ENCODE measurements at regions not wholly inside any gene's neighbourhood (a gene's known extent, or its start where the extent isn't known, plus 50 kb on each side); places are given as distances from the start of the nearest gene placed in this dataset.
"Not testable (repeated sequence)": the region's sequence is repeated elsewhere in the genome, so short reads cannot be mapped to it uniquely, and the experiment has no call there.

GRCh38 chr1:101142244-101142643 lies 94.6 kb upstream of the S1PR1 start:
- Mint-ChIP-seq H3K4me3 (no peak overlapping the region), H3K9me3 (peaks cover 2% of the 10 kb centered on the region), H3K36me3 (ENCODE audit: low read depth) (no peaks in the 10 kb centered on the region), H3K27ac (no peak overlapping the region), H3K4me1 (ENCODE audit: low read depth) (peaks cover 52% of the 10 kb centered on the region), H3K27me3 (no peaks in the 10 kb centered on the region)
- DNase-seq: no peak

GRCh38 chr1:101141376-101141775 lies 95.4 kb upstream of the S1PR1 start:
- Mint-ChIP-seq H3K27ac (no peak overlapping the region), H3K27me3 (no peaks in the 10 kb centered on the region), H3K9me3 (peaks cover 2% of the 10 kb centered on the region), H3K36me3 (ENCODE audit: low read depth) (no peaks in the 10 kb centered on the region), H3K4me1 (ENCODE audit: low read depth) (peaks cover 61% of the 10 kb centered on the region), H3K4me3 (no peak overlapping the region)
- no peak for DNase-seq

- H3K9me3 Mint-ChIP-seq: peaks cover 2% of the 10 kb centered on the region
- H3K4me1 Mint-ChIP-seq (ENCODE audit: low read depth): peaks cover 63% of the 10 kb centered on the region
- peak overlapping the region; percentile 42 for H3K27ac Mint-ChIP-seq
- H3K4me3 Mint-ChIP-seq: no peak overlapping the region
- no peaks in the 10 kb centered on the region for H3K36me3 Mint-ChIP-seq (ENCODE audit: low read depth)
- no peaks in the 10 kb centered on the region for H3K27me3 Mint-ChIP-seq
- no peak for DNase-seq
These were observed 96.7 kb upstream of the S1PR1 start for GRCh38 chr1:101139821-101140718.

GRCh38 chr1:101139130-101139529 lies 97.7 kb upstream of the S1PR1 start:
- no peak overlapping the region for H3K4me3 Mint-ChIP-seq
- peaks cover 2% of the 10 kb centered on the region for H3K9me3 Mint-ChIP-seq
- no peak for DNase-seq
- H3K27me3 Mint-ChIP-seq: no peaks in the 10 kb centered on the region
- H3K4me1 Mint-ChIP-seq (ENCODE audit: low read depth): peaks cover 66% of the 10 kb centered on the region
- no peaks in the 10 kb centered on the region for H3K36me3 Mint-ChIP-seq (ENCODE audit: low read depth)
- no peak overlapping the region for H3K27ac Mint-ChIP-seq

- no peak for DNase-seq
- no peaks in the 10 kb centered on the region for H3K36me3 Mint-ChIP-seq (ENCODE audit: low read depth)
- no peaks in the 10 kb centered on the region for H3K9me3 Mint-ChIP-seq
- no peaks in the 10 kb centered on the region for H3K27me3 Mint-ChIP-seq
- peaks cover 69% of the 10 kb centered on the region for H3K4me1 Mint-ChIP-seq (ENCODE audit: low read depth)
- peak overlapping the region; percentile 87 for H3K27ac Mint-ChIP-seq
- H3K4me3 Mint-ChIP-seq: peak overlapping the region; percentile 16
These were observed 99.4 kb upstream of the S1PR1 start for GRCh38 chr1:101137144-101138126.

GRCh38 chr1:101136739-101137138 lies 100.1 kb upstream of the S1PR1 start:
- no peaks in the 10 kb centered on the region for H3K27me3 Mint-ChIP-seq
- H3K4me3 Mint-ChIP-seq: peak overlapping the region; percentile 15
- no peak for DNase-seq
- peak overlapping the region; percentile 87 for H3K27ac Mint-ChIP-seq
- peaks cover 72% of the 10 kb centered on the region for H3K4me1 Mint-ChIP-seq (ENCODE audit: low read depth)
- H3K9me3 Mint-ChIP-seq: no peaks in the 10 kb centered on the region
- H3K36me3 Mint-ChIP-seq (ENCODE audit: low read depth): no peaks in the 10 kb centered on the region

GRCh38 chr1:101136271-101136670 lies 100.5 kb upstream of the S1PR1 start:
- no peak for DNase-seq
- H3K4me1 Mint-ChIP-seq (ENCODE audit: low read depth): peaks cover 77% of the 10 kb centered on the region
- H3K36me3 Mint-ChIP-seq (ENCODE audit: low read depth): no peaks in the 10 kb centered on the region
- H3K27me3 Mint-ChIP-seq: no peaks in the 10 kb centered on the region
- H3K4me3 Mint-ChIP-seq: peak overlapping the region; percentile 1
- no peaks in the 10 kb centered on the region for H3K9me3 Mint-ChIP-seq
- peak overlapping the region; percentile 87 for H3K27ac Mint-ChIP-seq

- no peak overlapping the region for H3K4me3 Mint-ChIP-seq
- DNase-seq: no peak
- H3K9me3 Mint-ChIP-seq: no peaks in the 10 kb centered on the region
- H3K4me1 Mint-ChIP-seq (ENCODE audit: low read depth): peaks cover 84% of the 10 kb centered on the region
- no peaks in the 10 kb centered on the region for H3K36me3 Mint-ChIP-seq (ENCODE audit: low read depth)
- H3K27ac Mint-ChIP-seq: peak overlapping the region; percentile 56
- no peaks in the 10 kb centered on the region for H3K27me3 Mint-ChIP-seq
These were observed 101.3 kb upstream of the S1PR1 start for GRCh38 chr1:101135526-101135925.

- peaks cover 77% of the 10 kb centered on the region for H3K4me1 Mint-ChIP-seq (ENCODE audit: low read depth)
- no peaks in the 10 kb centered on the region for H3K36me3 Mint-ChIP-seq (ENCODE audit: low read depth)
- H3K4me3 Mint-ChIP-seq: no peak overlapping the region
- DNase-seq: no peak
- H3K27ac Mint-ChIP-seq: no peak overlapping the region
- no peaks in the 10 kb centered on the region for H3K9me3 Mint-ChIP-seq
- no peaks in the 10 kb centered on the region for H3K27me3 Mint-ChIP-seq
These were observed 105.5 kb upstream of the S1PR1 start for GRCh38 chr1:101131239-101131843.

- Mint-ChIP-seq H3K36me3 (ENCODE audit: low read depth) (no peaks in the 10 kb centered on the region), H3K27me3 (no peaks in the 10 kb centered on the region), H3K27ac (no peak overlapping the region), H3K9me3 (no peaks in the 10 kb centered on the region), H3K4me1 (ENCODE audit: low read depth) (peaks cover 70% of the 10 kb centered on the region), H3K4me3 (no peak overlapping the region)
- DNase-seq: no peak
These were observed 105.1 kb upstream of the DPH5 start for GRCh38 chr1:101130673-101131072.

GRCh38 chr1:101128846-101129245 lies 103.3 kb upstream of the DPH5 start:
- H3K4me3 Mint-ChIP-seq: no peak overlapping the region
- peaks cover 69% of the 10 kb centered on the region for H3K4me1 Mint-ChIP-seq (ENCODE audit: low read depth)
- H3K36me3 Mint-ChIP-seq (ENCODE audit: low read depth): no peaks in the 10 kb centered on the region
- H3K27ac Mint-ChIP-seq: no peak overlapping the region
- no peaks in the 10 kb centered on the region for H3K9me3 Mint-ChIP-seq
- no peak for DNase-seq
- H3K27me3 Mint-ChIP-seq: no peaks in the 10 kb centered on the region

- Mint-ChIP-seq H3K9me3 (no peaks in the 10 kb centered on the region), H3K4me3 (peak overlapping the region; percentile 1), H3K27ac (peak overlapping the region; percentile 12), H3K4me1 (ENCODE audit: low read depth) (peaks cover 71% of the 10 kb centered on the region), H3K27me3 (no peaks in the 10 kb centered on the region), H3K36me3 (ENCODE audit: low read depth) (no peaks in the 10 kb centered on the region)
- DNase-seq: no peak
These were observed 102.7 kb upstream of the DPH5 start for GRCh38 chr1:101128211-101128727.

GRCh38 chr1:101124405-101124804 lies 98.8 kb upstream of the DPH5 start:
- H3K4me1 Mint-ChIP-seq (ENCODE audit: low read depth): peaks cover 74% of the 10 kb centered on the region
- no peak overlapping the region for H3K4me3 Mint-ChIP-seq
- no peaks in the 10 kb centered on the region for H3K27me3 Mint-ChIP-seq
- no peaks in the 10 kb centered on the region for H3K9me3 Mint-ChIP-seq
- no peak overlapping the region for H3K27ac Mint-ChIP-seq
- H3K36me3 Mint-ChIP-seq (ENCODE audit: low read depth): no peaks in the 10 kb centered on the region
- DNase-seq: no peak

- H3K27me3 Mint-ChIP-seq; DNase-seq; H3K27ac Mint-ChIP-seq; H3K36me3 Mint-ChIP-seq (ENCODE audit: low read depth); H3K4me3 Mint-ChIP-seq; H3K9me3 Mint-ChIP-seq: not testable (repeated sequence)
- H3K4me1 Mint-ChIP-seq (ENCODE audit: low read depth): peaks cover 74% of the 10 kb centered on the region
These were observed 98.3 kb upstream of the DPH5 start for GRCh38 chr1:101123904-101124303.

Data from activated T-cell treated with anti-CD3 and anti-CD28 coated beads, Interleukin-2, amount 50 U/mL, for 24 hours (primary cell).